Aorta (tissue), 5 donors: ENCODE measurements at regions not wholly inside any gene's neighbourhood (a gene's known extent, or its start where the extent isn't known, plus 50 kb on each side); places are given as distances from the start of the nearest gene placed in this dataset.

Experiments
- ATAC-seq: fragments of 200-7000 bp; cut with Tn5 transposase; one replicate; pipeline ENCODE4 v1.9.1; 2022; ENCODE audit warnings: moderate library complexity; ENCODE audit not compliant: low FRiP score
- DNase-seq, 2 donors: peaks; one replicate each; pipeline ENCODE4 v3.0.0-alpha.2; 2020
- H3K27ac ChIP-seq, 2 donors: one replicate each; pipeline ENCODE4 v1.5.1; 2013; ENCODE audit warnings: low read length in 2 of 2, mild to moderate bottlenecking in 2 of 2, moderate library complexity in 2 of 2, control low read depth in 1 of 2, inconsistent platforms in 1 of 2, low read depth in 1 of 2
- H3K27me3 ChIP-seq, 2 donors: one replicate each; pipeline ENCODE4 v1.6.1; 2013; ENCODE audit warnings: control low read depth in 1 of 2, low read length in 1 of 2, mild to moderate bottlenecking in 1 of 2, moderate library complexity in 1 of 2; ENCODE audit not compliant: insufficient read depth in 2 of 2, control insufficient read depth in 1 of 2
- H3K36me3 ChIP-seq, 2 donors: one replicate each; pipeline ENCODE4 v1.6.1; 2013; ENCODE audit warnings: control low read depth in 1 of 2, low read length in 1 of 2, mild to moderate bottlenecking in 1 of 2; ENCODE audit not compliant: insufficient read depth in 2 of 2, control insufficient read depth in 1 of 2
- H3K4me1 ChIP-seq, 2 donors: one replicate each; pipeline ENCODE4 v1.6.1; 2013; ENCODE audit warnings: low read length in 2 of 2, control low read depth in 1 of 2, mild to moderate bottlenecking in 1 of 2, moderate library complexity in 1 of 2; ENCODE audit not compliant: insufficient read depth in 2 of 2, control insufficient read depth in 1 of 2
- H3K4me3 ChIP-seq, 2 donors: one replicate each; pipeline ENCODE4 v1.5.1; 2013; ENCODE audit warnings: low read length in 2 of 2, control low read depth in 1 of 2, mild to moderate bottlenecking in 1 of 2
- H3K9me3 ChIP-seq: one replicate; pipeline ENCODE4 v1.6.1; 2013; ENCODE audit warnings: mild to moderate bottlenecking, low read length; ENCODE audit not compliant: control insufficient read depth
- WGBS, 2 donors: extraction: QIAGEN DNeasy Blood & Tissue Kit; methylation state at CpG; one replicate each; pipeline ENCODE4 v1.1.7; 2013; 5-methylcytosine and 5-hydroxymethylcytosine counted together
- intact Hi-C, 2 donors: fragments of 100-400 bp; cut with DNase I; formaldehyde crosslinking; loops; one replicate each; pipeline versions ENCODE4 v1.14.2 to v1.15.0; 2022
- donor health status: healthy with polysubstance abuse.
- donor health status: Bipolar disorder and iron deficiency.
- donor health status: DM: no; HTN: no; CAD: no.
- donor health status: DM: no; HTN: no; CAD: no.
- donor health status: DM: yes; HTN: yes; CAD: no.

GRCh38 chr2:215507136-215507535 lies 71.3 kb upstream of the FN1 start:
- no peaks in the 10 kb centered on the region for H3K36me3 ChIP-seq
- H3K9me3 ChIP-seq = no peaks in the 10 kb centered on the region
- ATAC-seq (no peak), DNase-seq (no peak)
- intact Hi-C loops = no loop called here
- peaks cover 3 to 7% of the 10 kb centered on the region in 2 donors for H3K4me1 ChIP-seq
- H3K4me3 ChIP-seq = no peak overlapping the region
- no peaks in the 10 kb centered on the region for H3K27me3 ChIP-seq
- no peak overlapping the region for H3K27ac ChIP-seq

GRCh38 chr2:215506604-215506990 lies 70.7 kb upstream of the FN1 start:
- intact Hi-C loops = no loop called here
- Histone ChIP-seq H3K36me3 (no peaks in the 10 kb centered on the region), H3K4me1 (peaks cover 3 to 7% of the 10 kb centered on the region in 2 donors), H3K4me3 (no peak overlapping the region), H3K27ac (peak overlapping the region; percentile 48 to 67), H3K9me3 (no peaks in the 10 kb centered on the region), H3K27me3 (no peaks in the 10 kb centered on the region)
- ATAC-seq = no peak
- DNase-seq = no peak

GRCh38 chr2:215505044-215505786 lies 69.3 kb upstream of the FN1 start:
- intact Hi-C loops = no loop called here
- Histone ChIP-seq H3K9me3 (no peaks in the 10 kb centered on the region), H3K4me3 (no peak overlapping the region), H3K27me3 (no peaks in the 10 kb centered on the region), H3K36me3 (no peaks in the 10 kb centered on the region), H3K27ac (peak overlapping the region in 1 of 2 donors; percentile 28), H3K4me1 (peaks cover 3 to 7% of the 10 kb centered on the region in 2 donors)
- ATAC-seq (peak; percentile 75), DNase-seq (no peak)
- 18 to 19% methylated on average over 4 of the region's 4 CpGs for WGBS, 2 donors

- Histone ChIP-seq H3K27ac (peak overlapping the region in 1 of 2 donors; percentile 28), H3K4me3 (no peak overlapping the region), H3K27me3 (no peaks in the 10 kb centered on the region), H3K9me3 (no peaks in the 10 kb centered on the region), H3K36me3 (no peaks in the 10 kb centered on the region), H3K4me1 (peaks cover 3 to 7% of the 10 kb centered on the region in 2 donors)
- DNase-seq (no peak), ATAC-seq (no peak)
- 31 to 43% methylated on average over 2 of the region's 2 CpGs for WGBS, 2 donors
- intact Hi-C loops = no loop called here
These were observed 68.7 kb upstream of the FN1 start for GRCh38 chr2:215504547-215504946.

- ATAC-seq (no peak), DNase-seq (no peak)
- H3K36me3 ChIP-seq = no peaks in the 10 kb centered on the region
- 91 to 95% methylated on average over 1 of the region's 1 CpG for WGBS, 2 donors
- H3K27me3 ChIP-seq = no peaks in the 10 kb centered on the region
- intact Hi-C loops = no loop called here
- no peaks in the 10 kb centered on the region for H3K9me3 ChIP-seq
- H3K4me1 ChIP-seq = peaks cover 3 to 7% of the 10 kb centered on the region in 2 donors
- no peak overlapping the region for H3K4me3 ChIP-seq
- no peak overlapping the region for H3K27ac ChIP-seq
These were observed 67.5 kb upstream of the FN1 start for GRCh38 chr2:215503381-215503780.

GRCh38 chr2:215500466-215500865 lies 64.6 kb upstream of the FN1 start:
- ATAC-seq = no peak
- DNase-seq = no peak

GRCh38 chr2:215499331-215499730 lies 63.5 kb upstream of the FN1 start:
- H3K27ac ChIP-seq = peak overlapping the region in 1 of 2 donors; percentile 57
- H3K27me3 ChIP-seq = no peaks in the 10 kb centered on the region
- no peaks in the 10 kb centered on the region for H3K9me3 ChIP-seq
- H3K4me1 ChIP-seq = peaks cover under 1 to 3% of the 10 kb centered on the region in 2 donors
- no peak overlapping the region for H3K4me3 ChIP-seq
- 12 to 13% methylated on average over 2 of the region's 2 CpGs for WGBS, 2 donors
- intact Hi-C loops = no loop called here
- no peaks in the 10 kb centered on the region for H3K36me3 ChIP-seq
- DNase-seq (no peak), ATAC-seq (no peak)

More at GRCh38 chr2:215500466-215500865, 64.6 kb upstream of the FN1 start:
- no peaks in the 10 kb centered on the region for H3K9me3 ChIP-seq
- intact Hi-C loops = no loop called here
- no peaks in the 10 kb centered on the region for H3K36me3 ChIP-seq
- H3K4me1 ChIP-seq = peaks cover 3 to 7% of the 10 kb centered on the region in 2 donors
- no peaks in the 10 kb centered on the region for H3K27me3 ChIP-seq
- H3K27ac ChIP-seq = no peak overlapping the region
- H3K4me3 ChIP-seq = no peak overlapping the region

- Histone ChIP-seq H3K36me3 (no peaks in the 10 kb centered on the region), H3K9me3 (no peaks in the 10 kb centered on the region), H3K27me3 (no peaks in the 10 kb centered on the region), H3K4me1 (no peaks in the 10 kb centered on the region), H3K27ac (peak overlapping the region; percentile 33 to 92), H3K4me3 (no peak overlapping the region)
- 11 to 18% methylated on average over 8 of the region's 8 CpGs for WGBS, 2 donors
- no peak for DNase-seq
- no peak for ATAC-seq
- intact Hi-C loops = no loop called here
These were observed 62.6 kb upstream of the FN1 start for GRCh38 chr2:215498431-215498830.

- DNase-seq (no peak), ATAC-seq (no peak)
- intact Hi-C loops = no loop called here
- H3K9me3 ChIP-seq = no peaks in the 10 kb centered on the region
- H3K27ac ChIP-seq = no peak overlapping the region
- no peaks in the 10 kb centered on the region for H3K27me3 ChIP-seq
- H3K4me3 ChIP-seq = no peak overlapping the region
- H3K4me1 ChIP-seq = no peaks in the 10 kb centered on the region
- no peaks in the 10 kb centered on the region for H3K36me3 ChIP-seq
These were observed 57.5 kb upstream of the FN1 start for GRCh38 chr2:215493376-215493775.
